IMR-90 (cell line): ENCODE measurements at regions not wholly inside any gene's neighbourhood (a gene's known extent, or its start where the extent isn't known, plus 50 kb on each side); places are given as distances from the start of the nearest gene placed in this dataset.

Experiments
- ATAC-seq: fragments of 200-7000 bp; cut with Tn5 transposase; 2 replicates; pipeline ENCODE4 v1.9.1; 2020; ENCODE audit warnings: low read depth, mild to moderate bottlenecking, moderate library complexity
- BruUV-seq: library from RNA; stranded (reverse); fragments of 400-500 nt; replicated peaks from 2 replicates; lab custom pipeline; 2021; lab: Mats Ljungman, UMichigan
- CTCF ChIA-PET: fragments of 300-600 bp; formaldehyde crosslinking; extraction: SDS; loops from one replicate; lab custom pipeline; 2021; ENCODE audit warnings: antibody characterized with exemption; lab: Yijun Ruan, JAX
- POLR2A ChIA-PET: fragments of 300-600 bp; sonication (Branson Sonifier 250); formaldehyde crosslinking; loops from one replicate; lab custom pipeline; 2022; ENCODE audit warnings: antibody characterized with exemption; ENCODE audit not compliant: unreplicated experiment; lab: Charles Lee
- DNase-seq: peaks from one replicate; pipeline ENCODE4 v3.0.0; 2013
- H2AFZ ChIP-seq: replicated peaks from 2 replicates; pipeline ENCODE3; 2013; ENCODE audit warnings: low read length, mild to moderate bottlenecking; ENCODE audit not compliant: poor library complexity
- H2AK5ac ChIP-seq: 2 replicates; pipeline ENCODE4 v1.6.1; 2013; ENCODE audit warnings: low read depth, low read length, inconsistent platforms
- H2AK9ac ChIP-seq: replicated peaks from 2 replicates; pipeline ENCODE3; 2013; ENCODE audit warnings: mild to moderate bottlenecking, low read depth, low read length, moderate library complexity; ENCODE audit not compliant: poor library complexity
- H2BK120ac ChIP-seq: 2 replicates; pipeline ENCODE4 v1.6.1; 2013; ENCODE audit warnings: low read depth, low read length, inconsistent platforms
- H2BK15ac ChIP-seq: 3 replicates; pipeline ENCODE4 v1.6.1; 2013; ENCODE audit warnings: low read depth, low read length, inconsistent platforms
- H2BK20ac ChIP-seq: 2 replicates; pipeline ENCODE4 v1.6.1; 2013; ENCODE audit warnings: low read depth, mild to moderate bottlenecking, inconsistent platforms, low read length, moderate library complexity
- H2BK5ac ChIP-seq: 2 replicates; pipeline ENCODE4 v1.6.1; 2013; ENCODE audit warnings: mild to moderate bottlenecking, low read depth, low read length, inconsistent platforms; ENCODE audit not compliant: poor library complexity, severe bottlenecking
- H3K14ac ChIP-seq: replicated peaks from 2 replicates; pipeline ENCODE4 v1.6.1; 2013; ENCODE audit warnings: low read depth, low read length, inconsistent platforms
- H3K18ac ChIP-seq: 2 replicates; pipeline ENCODE4 v1.6.1; 2013; ENCODE audit warnings: low read depth, low read length, control low read depth
- H3K23ac ChIP-seq: 2 replicates; pipeline ENCODE4 v1.6.1; 2013; ENCODE audit warnings: low read depth, low read length, inconsistent platforms
- H3K27ac ChIP-seq: 2 replicates; pipeline ENCODE4 v1.5.1; 2013; ENCODE audit warnings: mild to moderate bottlenecking, control low read depth, low read length; ENCODE audit not compliant: insufficient read depth
- H3K27me3 ChIP-seq: 2 replicates; pipeline ENCODE4 v1.6.1; 2013; ENCODE audit warnings: low read length; ENCODE audit not compliant: control insufficient read depth, insufficient read depth
- H3K36me3 ChIP-seq: 2 replicates; pipeline ENCODE4 v1.6.1; 2013; ENCODE audit warnings: low read length, mixed read lengths; ENCODE audit not compliant: control insufficient read depth, insufficient read depth
- H3K4ac ChIP-seq: 2 replicates; pipeline ENCODE4 v1.6.1; 2013; ENCODE audit warnings: low read depth, low read length, inconsistent platforms
- H3K4me1 ChIP-seq: 2 replicates; pipeline ENCODE4 v1.6.1; 2013; ENCODE audit warnings: low read length, mixed read lengths; ENCODE audit not compliant: control insufficient read depth, insufficient read depth
- H3K4me2 ChIP-seq: 2 replicates; pipeline ENCODE4 v1.6.1; 2013; ENCODE audit warnings: low read depth, mild to moderate bottlenecking, control low read depth, low read length, moderate library complexity
- H3K4me3 ChIP-seq: 2 replicates; pipeline ENCODE4 v1.5.1; 2013; ENCODE audit warnings: low read depth, mild to moderate bottlenecking, control low read depth, low read length, moderate library complexity; ENCODE audit not compliant: insufficient read depth
- H3K56ac ChIP-seq: 2 replicates; pipeline ENCODE4 v1.6.1; 2013; ENCODE audit warnings: low read length, inconsistent platforms; ENCODE audit not compliant: insufficient read depth; ENCODE audit errors: extremely low read depth
- H3K79me1 ChIP-seq, 2 experiments: 2 replicates each; pipeline ENCODE4 v1.6.1; 2013; ENCODE audit warnings: low read length in 2 of 2, inconsistent platforms in 1 of 2, low read depth in 1 of 2
- H3K9ac ChIP-seq: 2 replicates; pipeline ENCODE4 v1.6.1; 2013; ENCODE audit warnings: low read depth, low read length, control low read depth
- H3K9me1 ChIP-seq: 2 replicates; pipeline ENCODE4 v1.6.1; 2013; ENCODE audit warnings: low read length, inconsistent platforms; ENCODE audit not compliant: insufficient read depth
- H3K9me3 ChIP-seq: 2 replicates; pipeline ENCODE4 v1.6.1; 2013; ENCODE audit warnings: low read length; ENCODE audit not compliant: control insufficient read depth, insufficient read depth
- H4K20me1 ChIP-seq: 2 replicates; pipeline ENCODE4 v1.6.1; 2013; ENCODE audit warnings: low read length, inconsistent platforms; ENCODE audit not compliant: insufficient read depth
- H4K5ac ChIP-seq: 2 replicates; pipeline ENCODE4 v1.6.1; 2013; ENCODE audit warnings: mild to moderate bottlenecking, low read depth, low read length, control low read depth
- H4K8ac ChIP-seq, 2 experiments: 2 replicates each; pipeline ENCODE4 v1.6.1; 2013; ENCODE audit warnings: low read depth in 2 of 2, low read length in 2 of 2, control low read depth in 1 of 2, inconsistent platforms in 1 of 2
- H4K91ac ChIP-seq: 2 replicates; pipeline ENCODE4 v1.6.1; 2013; ENCODE audit warnings: low read depth, low read length, inconsistent platforms; ENCODE audit not compliant: insufficient read depth
- BHLHE40 ChIP-seq: fragments of 150-350 bp; IDR thresholded peaks from 2 replicates; pipeline ENCODE4 v1.6.1; 2016; ENCODE audit warnings: mild to moderate bottlenecking, low read depth, low read length
- CHD1 ChIP-seq: IDR thresholded peaks from 2 replicates; pipeline ENCODE4 v1.6.1; 2012; ENCODE audit warnings: low read depth, low read length, improper control_type of control experiment
- CTCF ChIP-seq: conservative IDR thresholded peaks from 2 replicates; pipeline ENCODE4 v1.5.1; 2012; ENCODE audit warnings: mild to moderate bottlenecking, low read depth, low read length, improper control_type of control experiment
- FOS ChIP-seq: fragments of 150-350 bp; IDR thresholded peaks from 2 replicates; pipeline ENCODE4 v1.6.1; 2016; ENCODE audit warnings: low read depth, low read length
- MAFK ChIP-seq: IDR thresholded peaks from 2 replicates; pipeline ENCODE4 v1.6.1; 2012; ENCODE audit warnings: low read depth, low read length, improper control_type of control experiment
- MAZ ChIP-seq: IDR thresholded peaks from 2 replicates; pipeline ENCODE4 v1.6.1; 2012; ENCODE audit warnings: low read depth, mild to moderate bottlenecking, low read length, improper control_type of control experiment, moderate library complexity, borderline replicate concordance
- MXI1 ChIP-seq: IDR thresholded peaks from 2 replicates; pipeline ENCODE4 v1.6.1; 2012; ENCODE audit warnings: low read depth, mild to moderate bottlenecking, low read length, moderate library complexity, borderline replicate concordance
- RAD21 ChIP-seq: IDR thresholded peaks from 2 replicates; pipeline ENCODE4 v1.6.1; 2012; ENCODE audit warnings: low read length, improper control_type of control experiment
- RCOR1 ChIP-seq: IDR thresholded peaks from 2 replicates; pipeline ENCODE4 v1.6.1; 2012; ENCODE audit warnings: mild to moderate bottlenecking, low read length, improper control_type of control experiment; ENCODE audit not compliant: insufficient replicate concordance
- SMC3 ChIP-seq: fragments of 150-350 bp; IDR thresholded peaks from 2 replicates; pipeline ENCODE4 v1.6.1; 2016; ENCODE audit warnings: low read depth, mild to moderate bottlenecking, antibody characterized with exemption, low read length, moderate library complexity
- USF2 ChIP-seq: fragments of 150-350 bp; IDR thresholded peaks from 2 replicates; pipeline ENCODE4 v1.6.1; 2017; ENCODE audit warnings: mild to moderate bottlenecking, antibody characterized with exemption, low read length, low read depth
- WGBS, 2 experiments: methylation state at CpG; one replicate each; pipeline versions ENCODE4 v1.1.5 to v1.1.7; 2013; ENCODE audit warnings: missing lambda C conversion rate in 2 of 2; ENCODE audit not compliant: insufficient read length in 1 of 2; ENCODE audit errors: extremely low coverage in 2 of 2; 5-methylcytosine and 5-hydroxymethylcytosine counted together
- dilution Hi-C: fragments of 300-500 bp; cut with HindIII; formaldehyde crosslinking; loops from one replicate; pipeline ENCODE4 v1.14.3; 2018; ENCODE audit warnings: low sequenced_read_pairs; ENCODE audit not compliant: unreplicated experiment
- in situ Hi-C: fragments of 300-500 bp; cut with MboI; formaldehyde crosslinking; loops from 3 replicates; pipeline ENCODE4 v1.14.3; 2019; ENCODE audit warnings: low sequenced_read_pairs, inconsistent platforms, mixed read lengths
- intact Hi-C: fragments of 100-400 bp; cut with micrococcal nuclease; formaldehyde crosslinking; loops from 2 replicates; pipeline ENCODE4 v1.10.0; 2022

GRCh38 chr15:98124581-98124980 is 164.1 kb downstream of the ARRDC4 start:
- H2BK20ac ChIP-seq: no peak overlapping the region
- no peaks in the 10 kb centered on the region for H4K20me1 ChIP-seq
- in situ Hi-C loops: no loop called here
- BruUV-seq: no TSS peak
- H4K5ac ChIP-seq: no peak overlapping the region
- no peak overlapping the region for H3K9ac ChIP-seq
- H3K9me1 ChIP-seq: no peaks in the 10 kb centered on the region
- H3K79me1 ChIP-seq: no peaks in the 10 kb centered on the region
- H2BK5ac ChIP-seq: no peak overlapping the region
- no peak overlapping the region for H4K8ac ChIP-seq
- no peak overlapping the region for H3K27ac ChIP-seq
- H3K4ac ChIP-seq: no peak overlapping the region
- ATAC-seq: no peak
- WGBS, 2 experiments: 59% methylated on average over 5 of the region's 6 CpGs; no CpG with 5 or more reads in 1 of the 2 experiments
- H3K18ac ChIP-seq: no peak overlapping the region
- no peak overlapping the region for H2BK120ac ChIP-seq
- H4K91ac ChIP-seq: no peak overlapping the region
- no peak overlapping the region for H3K4me3 ChIP-seq
- H3K9me3 ChIP-seq: peaks cover 32% of the 10 kb centered on the region
- H3K23ac ChIP-seq: no peak overlapping the region
- DNase-seq: no peak
- H2BK15ac ChIP-seq: no peak overlapping the region
- H2AK5ac ChIP-seq: no peak overlapping the region
- no peak overlapping the region for H3K56ac ChIP-seq
- dilution Hi-C loops: no loop called here
- no peaks in the 10 kb centered on the region for H3K27me3 ChIP-seq
- H3K4me2 ChIP-seq: no peak overlapping the region
- intact Hi-C loops: no loop called here
- H3K36me3 ChIP-seq: no peaks in the 10 kb centered on the region
- no peak overlapping the region for H2AK9ac ChIP-seq
- ChIA-PET CTCF (no interaction called here), POLR2A (no interaction called here)
- no peak overlapping the region for H3K14ac ChIP-seq
- H3K4me1 ChIP-seq: no peaks in the 10 kb centered on the region
- no peak for TF ChIP-seq MAFK
- no peak for TF ChIP-seq RCOR1
- no peak for TF ChIP-seq MXI1
- TF ChIP-seq SMC3: no peak
- TF ChIP-seq BHLHE40: no peak
- TF ChIP-seq FOS: no peak
- TF ChIP-seq RAD21: no peak
- TF ChIP-seq CHD1: no peak
- no peak for TF ChIP-seq MAZ
- no peak for TF ChIP-seq CTCF
- TF ChIP-seq USF2: no peak
- H2AFZ ChIP-seq: no peak overlapping the region
